ENCODE measurements at regions not wholly inside any gene's neighbourhood (a gene's known extent, or its start where the extent isn't known, plus 50 kb on each side); places are given as distances from the start of the nearest gene placed in this dataset.

- H3K36me3 Mint-ChIP-seq: no peaks in the 10 kb centered on the region
- no peak overlapping the region for H3K4me3 Mint-ChIP-seq
- H3K27ac Mint-ChIP-seq: no peak overlapping the region
- H3K9me3 Mint-ChIP-seq: peaks cover 6 to 29% (median 15%) of the 10 kb centered on the region in 6 donors
- H3K4me1 Mint-ChIP-seq: no peaks in the 10 kb centered on the region
- H3K27me3 Mint-ChIP-seq (ENCODE audit: low read depth in 3 of 3): peaks cover 0 to 1% (median 0%) of the 10 kb centered on the region in 3 donors
- no peak for DNase-seq
Measured at GRCh38 chr7:145269418-145270161, 433.7 kb upstream of the TPK1 start.

GRCh38 chr7:145265180-145265579 lies 429.3 kb upstream of the TPK1 start:
- no peaks in the 10 kb centered on the region for H3K36me3 Mint-ChIP-seq
- H3K4me1 Mint-ChIP-seq: no peaks in the 10 kb centered on the region
- no peak for DNase-seq
- no peak overlapping the region for H3K4me3 Mint-ChIP-seq
- H3K27me3 Mint-ChIP-seq (ENCODE audit: low read depth in 3 of 3): no peaks in the 10 kb centered on the region
- H3K9me3 Mint-ChIP-seq: peaks cover 3 to 27% (median 9%) of the 10 kb centered on the region in 6 donors
- H3K27ac Mint-ChIP-seq: no peak overlapping the region

- Mint-ChIP-seq H3K27ac (no peak overlapping the region), H3K36me3 (no peaks in the 10 kb centered on the region), H3K4me1 (no peaks in the 10 kb centered on the region), H3K4me3 (no peak overlapping the region), H3K27me3 (ENCODE audit: low read depth in 3 of 3) (no peaks in the 10 kb centered on the region), H3K9me3 (peaks cover 0 to 27% (median 11%) of the 10 kb centered on the region in 6 donors)
- no peak for DNase-seq
Measured at GRCh38 chr7:145263886-145264285, 428.0 kb upstream of the TPK1 start.

GRCh38 chr7:145252031-145252430 lies 416.2 kb upstream of the TPK1 start:
- H3K9me3 Mint-ChIP-seq: peaks cover 9 to 30% (median 13%) of the 10 kb centered on the region in 6 donors
- no peaks in the 10 kb centered on the region for H3K36me3 Mint-ChIP-seq
- no peak overlapping the region for H3K4me3 Mint-ChIP-seq
- DNase-seq: no peak
- no peaks in the 10 kb centered on the region for H3K4me1 Mint-ChIP-seq
- H3K27me3 Mint-ChIP-seq (ENCODE audit: low read depth in 3 of 3): peaks cover 0 to 2% (median 0%) of the 10 kb centered on the region in 3 donors
- no peak overlapping the region for H3K27ac Mint-ChIP-seq

- H3K36me3 Mint-ChIP-seq: no peaks in the 10 kb centered on the region
- no peaks in the 10 kb centered on the region for H3K27me3 Mint-ChIP-seq (ENCODE audit: low read depth in 3 of 3)
- H3K9me3 Mint-ChIP-seq: peaks cover 8 to 22% (median 14%) of the 10 kb centered on the region in 6 donors
- no peak overlapping the region for H3K27ac Mint-ChIP-seq
- no peak for DNase-seq
- H3K4me3 Mint-ChIP-seq: no peak overlapping the region
- H3K4me1 Mint-ChIP-seq: no peaks in the 10 kb centered on the region
Measured at GRCh38 chr7:145224775-145225174, 388.9 kb upstream of the TPK1 start.

- Mint-ChIP-seq H3K9me3 (peaks cover 9 to 26% (median 18%) of the 10 kb centered on the region in 6 donors), H3K4me1 (no peaks in the 10 kb centered on the region), H3K4me3 (no peak overlapping the region), H3K27ac (no peak overlapping the region), H3K36me3 (no peaks in the 10 kb centered on the region), H3K27me3 (ENCODE audit: low read depth in 3 of 3) (no peaks in the 10 kb centered on the region)
- DNase-seq: no peak
Measured at GRCh38 chr7:145219461-145219860, 383.6 kb upstream of the TPK1 start.

- Mint-ChIP-seq H3K27ac (no peak overlapping the region), H3K4me3 (no peak overlapping the region), H3K27me3 (ENCODE audit: low read depth in 3 of 3) (no peaks in the 10 kb centered on the region), H3K4me1 (no peaks in the 10 kb centered on the region), H3K36me3 (no peaks in the 10 kb centered on the region), H3K9me3 (peaks cover 9 to 19% (median 15%) of the 10 kb centered on the region in 6 donors)
- no peak for DNase-seq
Measured at GRCh38 chr7:145216866-145217265, 381.0 kb upstream of the TPK1 start.

- Mint-ChIP-seq H3K36me3 (peaks cover 0 to 4% (median 0%) of the 10 kb centered on the region in 3 donors), H3K9me3 (peaks cover 5 to 28% (median 12%) of the 10 kb centered on the region in 6 donors), H3K4me3 (no peak overlapping the region), H3K4me1 (no peaks in the 10 kb centered on the region), H3K27ac (no peak overlapping the region), H3K27me3 (ENCODE audit: low read depth in 3 of 3) (no peaks in the 10 kb centered on the region)
- no peak for DNase-seq
Measured at GRCh38 chr7:145212050-145212449, 376.2 kb upstream of the TPK1 start.

GRCh38 chr7:145211211-145211610 lies 375.4 kb upstream of the TPK1 start:
- no peak for DNase-seq

GRCh38 chr7:145193951-145194350 lies 358.1 kb upstream of the TPK1 start:
- no peaks in the 10 kb centered on the region for H3K27me3 Mint-ChIP-seq (ENCODE audit: low read depth in 3 of 3)

More at GRCh38 chr7:145211211-145211610, 375.4 kb upstream of the TPK1 start:
- H3K4me3 Mint-ChIP-seq: no peak overlapping the region
- H3K4me1 Mint-ChIP-seq: no peaks in the 10 kb centered on the region
- peaks cover 5 to 29% (median 14%) of the 10 kb centered on the region in 6 donors for H3K9me3 Mint-ChIP-seq
- H3K36me3 Mint-ChIP-seq: peaks cover 0 to 4% (median 0%) of the 10 kb centered on the region in 3 donors
- no peak overlapping the region for H3K27ac Mint-ChIP-seq
- H3K27me3 Mint-ChIP-seq (ENCODE audit: low read depth in 3 of 3): no peaks in the 10 kb centered on the region

GRCh38 chr7:145184956-145185355 lies 349.1 kb upstream of the TPK1 start:
- Mint-ChIP-seq H3K9me3 (peaks cover 0 to 14% (median 3%) of the 10 kb centered on the region in 6 donors), H3K36me3 (no peaks in the 10 kb centered on the region), H3K27me3 (ENCODE audit: low read depth in 3 of 3) (no peaks in the 10 kb centered on the region), H3K4me3 (no peak overlapping the region), H3K27ac (no peak overlapping the region), H3K4me1 (no peaks in the 10 kb centered on the region)
- DNase-seq: no peak

More at GRCh38 chr7:145193951-145194350, 358.1 kb upstream of the TPK1 start:
- peaks cover 0 to 10% (median 5%) of the 10 kb centered on the region in 6 donors for H3K9me3 Mint-ChIP-seq
- H3K4me3 Mint-ChIP-seq: no peak overlapping the region
- no peak for DNase-seq
- no peaks in the 10 kb centered on the region for H3K36me3 Mint-ChIP-seq
- H3K27ac Mint-ChIP-seq: no peak overlapping the region
- no peaks in the 10 kb centered on the region for H3K4me1 Mint-ChIP-seq

- H3K4me1 Mint-ChIP-seq: no peaks in the 10 kb centered on the region
- no peak overlapping the region for H3K27ac Mint-ChIP-seq
- H3K9me3 Mint-ChIP-seq: peaks cover 0 to 12% (median 3%) of the 10 kb centered on the region in 6 donors
- no peak for DNase-seq
- H3K36me3 Mint-ChIP-seq: no peaks in the 10 kb centered on the region
- no peaks in the 10 kb centered on the region for H3K27me3 Mint-ChIP-seq (ENCODE audit: low read depth in 3 of 3)
- no peak overlapping the region for H3K4me3 Mint-ChIP-seq
Measured at GRCh38 chr7:145183069-145183468, 347.2 kb upstream of the TPK1 start.

- Mint-ChIP-seq H3K4me3 (no peak overlapping the region), H3K9me3 (peaks cover 4 to 16% (median 12%) of the 10 kb centered on the region in 6 donors), H3K27me3 (ENCODE audit: low read depth in 3 of 3) (no peaks in the 10 kb centered on the region), H3K36me3 (no peaks in the 10 kb centered on the region), H3K27ac (no peak overlapping the region), H3K4me1 (no peaks in the 10 kb centered on the region)
- DNase-seq: no peak
Measured at GRCh38 chr7:145175366-145175765, 339.5 kb upstream of the TPK1 start.

GRCh38 chr7:145169908-145170307 lies 334.1 kb upstream of the TPK1 start:
- Mint-ChIP-seq H3K27me3 (ENCODE audit: low read depth in 3 of 3) (peaks cover 0 to 2% (median 0%) of the 10 kb centered on the region in 3 donors), H3K9me3 (peaks cover 0 to 16% (median 9%) of the 10 kb centered on the region in 6 donors), H3K27ac (no peak overlapping the region), H3K4me3 (no peak overlapping the region), H3K4me1 (no peaks in the 10 kb centered on the region), H3K36me3 (no peaks in the 10 kb centered on the region)
- DNase-seq: no peak

- no peaks in the 10 kb centered on the region for H3K36me3 Mint-ChIP-seq
Measured at GRCh38 chr7:145168879-145169278, 333.0 kb upstream of the TPK1 start.

More at GRCh38 chr7:145168879-145169278, 333.0 kb upstream of the TPK1 start:
- Mint-ChIP-seq H3K9me3 (peaks cover 0 to 12% (median 9%) of the 10 kb centered on the region in 6 donors), H3K4me1 (no peaks in the 10 kb centered on the region), H3K4me3 (no peak overlapping the region), H3K27me3 (ENCODE audit: low read depth in 3 of 3) (peaks cover 0 to 2% (median 0%) of the 10 kb centered on the region in 3 donors), H3K27ac (peak overlapping the region in 1 of 6 donors; percentile 6)
- no peak for DNase-seq

All from immature natural killer cell (primary cell).